Left lobe of liver (tissue), 2 donors: ENCODE measurements at regions not wholly inside any gene's neighbourhood (a gene's known extent, or its start where the extent isn't known, plus 50 kb on each side); places are given as distances from the start of the nearest gene placed in this dataset.
A peak's percentile ranks its signal among the peaks of the same experiment; 100 is the strongest.
"Not testable (repeated sequence)": the region's sequence is repeated elsewhere in the genome, so short reads cannot be mapped to it uniquely, and the experiment has no call there.

Source experiments
- ATAC-seq: fragments of 200-7000 bp; cut with Tn5 transposase; one replicate; pipeline ENCODE4 v1.9.1; 2020; ENCODE audit warnings: mild to moderate bottlenecking, moderate library complexity
- DNase-seq: peaks from one replicate; pipeline ENCODE4 v3.0.0-alpha.2; 2020; ENCODE audit warnings: low spot score
- donor health status: DM: no; HTN: no; CAD: no; lungs with moderate emphysema.
- donor health status: DM: no; HTN: yes; CAD: no.

- DNase-seq (peak; percentile 84), ATAC-seq (peak; percentile 92)
Observed at GRCh38 chrX:73963682-73964081, 111.2 kb upstream of the XIST start.

GRCh38 chrX:73962948-73963347 lies 110.4 kb upstream of the XIST start:
- DNase-seq: no peak

GRCh38 chrX:73961867-73962266 lies 109.4 kb upstream of the XIST start:
- DNase-seq, ATAC-seq: not testable (repeated sequence)

More at GRCh38 chrX:73962948-73963347, 110.4 kb upstream of the XIST start:
- ATAC-seq: no peak

GRCh38 chrX:73944563-73944908 lies 92.0 kb upstream of the XIST start:
- DNase-seq (no peak), ATAC-seq (no peak)

- peak; percentile 97 for ATAC-seq
- peak; percentile 85 for DNase-seq
Observed at GRCh38 chrX:73943693-73944562, 91.4 kb upstream of the XIST start.

- DNase-seq: no peak
Observed at GRCh38 chrX:73940893-73941470, 88.5 kb upstream of the XIST start.

DNA sequence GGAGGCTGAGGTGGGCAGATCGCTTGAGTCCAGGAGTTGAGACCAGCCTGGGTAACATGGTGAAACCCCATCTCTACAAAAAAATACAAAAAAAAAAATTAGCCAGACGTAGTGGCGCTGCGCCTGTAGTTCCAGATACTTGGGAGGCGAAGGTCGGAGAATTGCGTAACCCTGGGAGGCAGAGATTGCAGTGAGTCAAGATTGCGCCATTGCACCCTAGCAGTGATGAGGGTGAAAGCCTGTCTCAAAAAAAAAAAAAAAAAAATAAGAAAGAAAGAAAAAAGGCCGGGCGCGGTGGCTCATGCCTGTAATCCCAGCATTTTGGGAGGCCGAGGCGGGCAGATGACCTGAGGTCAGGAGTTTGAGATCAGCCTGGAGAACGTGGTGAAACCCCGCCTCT lies 85.3 kb upstream of the XIST start:
- DNase-seq: peak; percentile 77
- peak; percentile 83 for ATAC-seq

More at GRCh38 chrX:73940893-73941470, 88.5 kb upstream of the XIST start:
- peak; percentile 52 for ATAC-seq

DNA sequence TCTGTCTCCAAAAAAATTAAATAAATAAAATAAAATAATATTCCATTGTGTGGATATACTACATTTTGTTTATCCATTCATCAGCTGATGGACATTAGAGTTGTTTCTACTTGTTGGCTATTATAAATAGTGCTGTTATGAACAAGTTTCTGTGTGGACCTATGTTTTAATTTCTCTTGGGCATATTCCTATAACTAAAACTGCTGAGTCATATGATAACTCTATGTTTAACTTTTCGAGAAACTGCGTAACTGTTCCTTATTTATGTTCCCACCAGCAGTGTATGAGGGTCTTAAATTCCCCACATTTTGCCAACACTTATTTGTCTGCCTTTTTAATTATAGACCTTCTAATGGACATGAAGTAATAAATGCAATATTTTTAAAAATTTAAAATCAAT lies 80.0 kb upstream of the XIST start:
- no peak for ATAC-seq
- no peak for DNase-seq

DNA sequence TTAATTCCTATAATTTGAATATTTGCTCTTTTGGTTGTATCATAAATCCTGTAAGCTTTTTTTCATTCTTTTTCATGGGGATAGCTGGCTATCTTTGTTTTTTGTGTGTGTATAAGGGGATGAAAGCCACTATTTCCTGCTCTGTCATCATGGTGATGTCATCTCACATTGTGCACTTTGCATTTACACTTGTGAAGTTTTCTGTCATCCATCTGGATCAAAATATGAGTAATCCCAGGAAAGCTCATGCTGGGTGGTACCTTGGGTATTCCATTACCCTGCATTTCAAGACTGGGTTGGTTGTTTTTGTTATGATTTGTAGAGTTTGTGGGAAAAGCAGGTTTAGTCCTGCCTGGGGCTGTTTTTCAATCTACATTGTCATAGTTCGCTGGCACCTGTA lies 77.8 kb upstream of the XIST start:
- no peak for ATAC-seq
- DNase-seq: no peak

- DNase-seq (no peak), ATAC-seq (no peak)
Observed at GRCh38 chrX:73922856-73923455, 70.4 kb upstream of the XIST start.

DNA sequence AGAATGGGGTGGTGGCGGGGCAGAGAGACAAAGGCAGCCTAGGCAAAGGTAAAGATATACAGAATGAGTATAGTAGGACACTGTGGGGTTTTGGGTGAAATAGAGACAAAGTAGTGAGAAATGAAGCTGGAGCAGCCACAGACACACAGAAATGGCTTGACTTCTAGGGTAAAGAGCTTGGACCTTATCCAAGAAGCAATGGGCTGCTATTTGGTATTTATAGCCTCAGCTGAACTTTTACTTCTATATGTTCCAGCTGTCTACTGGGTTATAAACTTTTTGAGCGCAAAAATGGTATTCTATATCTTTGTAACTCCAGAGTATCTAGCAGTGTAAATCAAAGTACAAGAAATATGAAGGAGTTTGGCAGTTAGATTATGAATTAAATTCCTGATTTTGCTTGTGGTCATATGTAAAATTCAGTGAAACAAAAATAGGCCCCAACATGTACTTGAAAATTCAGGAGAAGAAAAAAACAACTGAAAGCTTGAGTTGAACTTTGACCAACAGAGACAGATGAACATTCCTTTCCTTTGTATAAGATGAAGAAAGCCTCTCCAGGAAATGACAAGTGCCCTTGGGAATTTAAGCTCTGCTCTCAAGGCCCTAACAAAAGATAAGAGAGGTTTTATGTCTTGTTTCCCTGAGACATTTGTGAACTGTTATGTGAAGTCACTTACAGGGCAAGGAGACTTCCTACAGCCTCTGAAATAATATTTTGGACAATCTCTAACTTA lies 64.6 kb upstream of the XIST start:
- no peak for ATAC-seq
- no peak for DNase-seq

DNA sequence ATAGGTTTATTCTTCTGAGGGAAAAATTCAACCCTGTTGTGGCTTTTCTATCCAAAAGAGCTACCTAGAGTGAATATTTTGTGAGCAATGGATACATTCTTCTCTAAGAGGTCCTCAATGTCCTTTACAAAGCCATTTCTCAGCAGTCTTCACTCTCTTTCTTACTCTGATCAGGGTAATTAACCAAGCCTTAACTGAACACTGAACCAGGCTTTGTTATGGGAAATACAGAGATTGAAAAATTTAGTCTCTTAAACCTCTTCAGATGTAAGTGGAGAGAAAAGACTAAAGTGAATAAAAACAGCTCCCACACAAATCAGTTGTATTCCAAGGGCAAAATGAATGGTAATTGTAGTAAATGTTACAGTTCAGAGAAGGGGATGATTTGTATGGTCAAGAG lies 64.0 kb upstream of the XIST start:
- no peak for DNase-seq
- ATAC-seq: no peak

GRCh38 chrX:73914792-73915191 lies 62.3 kb upstream of the XIST start:
- ATAC-seq, DNase-seq: not testable (repeated sequence)

GRCh38 chrX:73913580-73913979 lies 61.1 kb upstream of the XIST start:
- DNase-seq (no peak), ATAC-seq (peak; percentile 70)

- not testable (repeated sequence) for DNase-seq, ATAC-seq
Observed at GRCh38 chrX:73911946-73912345, 59.4 kb upstream of the XIST start.

DNA sequence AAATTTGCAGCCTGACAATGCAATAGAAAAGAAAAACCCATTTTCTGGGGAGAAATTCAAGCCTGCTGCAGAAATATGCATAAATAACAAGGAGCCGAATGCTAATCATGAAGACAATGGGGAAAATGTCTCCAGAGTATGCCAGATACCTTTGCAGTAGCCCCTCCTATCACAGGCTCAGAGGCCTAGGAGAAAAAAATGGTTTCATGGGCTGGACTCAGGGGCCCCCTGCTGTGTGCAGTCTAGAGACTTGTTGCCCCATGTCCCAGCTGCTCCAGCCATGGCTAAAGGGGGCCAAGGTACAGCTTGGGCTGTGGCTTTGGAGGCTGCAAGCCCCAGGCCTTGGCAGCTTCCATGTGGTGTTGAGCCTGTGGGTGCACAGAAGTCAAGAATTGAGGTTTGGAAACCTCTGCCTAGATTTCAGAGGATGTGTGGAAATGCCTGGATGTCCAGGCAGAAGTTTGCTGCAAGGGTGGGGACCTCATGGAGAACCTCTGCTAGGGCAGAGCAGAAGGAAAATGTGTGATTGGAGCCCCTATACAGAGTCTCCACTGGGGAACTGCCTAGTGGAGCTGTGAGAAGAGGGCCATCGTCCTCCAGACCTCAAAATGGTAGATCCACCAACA lies 53.3 kb upstream of the XIST start:
- ATAC-seq, DNase-seq: not testable (repeated sequence)

DNA sequence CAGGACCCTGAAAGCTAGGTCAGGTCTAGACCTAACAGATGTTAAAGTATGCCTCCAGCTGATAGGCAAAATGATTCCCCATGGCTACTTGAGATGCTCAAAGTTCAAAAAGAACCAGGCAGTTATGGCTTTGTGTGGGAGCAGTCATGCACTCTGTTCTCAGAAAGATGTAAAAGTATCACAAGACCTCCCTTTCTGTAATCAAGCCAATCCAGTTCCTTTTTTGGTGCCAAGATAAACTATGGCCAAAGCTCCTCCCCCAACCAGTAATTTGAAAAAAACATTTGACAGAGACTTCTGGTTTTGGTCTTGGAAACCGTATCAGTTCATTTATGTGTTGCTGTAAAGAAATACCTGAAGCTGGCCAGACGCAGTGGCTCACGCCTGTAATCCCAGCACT lies 51.4 kb upstream of the XIST start:
- ATAC-seq (no peak), DNase-seq (no peak)
